NT2/D1 (cell line): ENCODE measurements at regions not wholly inside any gene's neighbourhood (a gene's known extent, or its start where the extent isn't known, plus 50 kb on each side); places are given as distances from the start of the nearest gene placed in this dataset.

ENCODE experiments used
- DNase-seq: peaks from one replicate; pipeline ENCODE4 v3.0.0-alpha.2; 2011; ENCODE audit warnings: low read depth, low spot score
- H3K27me3 ChIP-seq: 2 replicates; pipeline ENCODE4 v1.6.0; 2011; ENCODE audit warnings: mild to moderate bottlenecking; ENCODE audit not compliant: insufficient read length, insufficient read depth
- H3K36me3 ChIP-seq: 2 replicates; pipeline ENCODE4 v1.6.1; 2011; ENCODE audit warnings: mild to moderate bottlenecking, low read length, mixed read lengths; ENCODE audit not compliant: insufficient read depth, insufficient read length
- H3K4me1 ChIP-seq: 2 replicates; pipeline ENCODE4 v1.5.1; 2011; ENCODE audit not compliant: insufficient read depth, insufficient read length
- H3K4me3 ChIP-seq: 2 replicates; pipeline ENCODE4 v1.5.1; 2011; ENCODE audit warnings: low read depth; ENCODE audit not compliant: insufficient read length
- H3K9ac ChIP-seq: 2 replicates; pipeline ENCODE4 v1.6.0; 2011; ENCODE audit warnings: low read depth; ENCODE audit not compliant: insufficient read length
- H3K9me3 ChIP-seq: 2 replicates; pipeline ENCODE4 v1.5.1; 2011; ENCODE audit warnings: mild to moderate bottlenecking, low read length; ENCODE audit not compliant: insufficient read depth
- SUZ12 ChIP-seq: IDR thresholded peaks from 2 replicates; pipeline ENCODE4 v1.6.1; 2011; ENCODE audit not compliant: insufficient read length, insufficient read depth; ENCODE audit errors: extremely low read depth
- YY1 ChIP-seq: IDR thresholded peaks from 2 replicates; pipeline ENCODE4 v1.6.1; 2011; ENCODE audit not compliant: insufficient read length, insufficient read depth
- ZNF274 ChIP-seq: IDR thresholded peaks from 2 replicates; pipeline ENCODE4 v1.6.1; 2011; ENCODE audit warnings: mild to moderate bottlenecking, low read depth, low read length

- H3K4me1 ChIP-seq, result no peaks in the 10 kb centered on the region
- no peak for DNase-seq
- no peaks in the 10 kb centered on the region for H3K27me3 ChIP-seq
- H3K9me3 ChIP-seq, result no peaks in the 10 kb centered on the region
- no peak overlapping the region for H3K4me3 ChIP-seq
- H3K9ac ChIP-seq, result no peak overlapping the region
- H3K36me3 ChIP-seq, result no peaks in the 10 kb centered on the region
- no peak for TF ChIP-seq SUZ12
- TF ChIP-seq ZNF274, result no peak
- TF ChIP-seq YY1, result no peak
Measured at GRCh38 chr3:20320489-20320888, 134.5 kb upstream of the SGO1 start.

GRCh38 chr3:20319551-20319950, 133.5 kb upstream of the SGO1 start:
- no peak for TF ChIP-seq ZNF274
- Histone ChIP-seq H3K36me3 (no peaks in the 10 kb centered on the region), H3K4me3 (no peak overlapping the region), H3K9ac (no peak overlapping the region), H3K4me1 (no peaks in the 10 kb centered on the region), H3K9me3 (no peaks in the 10 kb centered on the region), H3K27me3 (no peaks in the 10 kb centered on the region)
- DNase-seq, result no peak

DNA sequence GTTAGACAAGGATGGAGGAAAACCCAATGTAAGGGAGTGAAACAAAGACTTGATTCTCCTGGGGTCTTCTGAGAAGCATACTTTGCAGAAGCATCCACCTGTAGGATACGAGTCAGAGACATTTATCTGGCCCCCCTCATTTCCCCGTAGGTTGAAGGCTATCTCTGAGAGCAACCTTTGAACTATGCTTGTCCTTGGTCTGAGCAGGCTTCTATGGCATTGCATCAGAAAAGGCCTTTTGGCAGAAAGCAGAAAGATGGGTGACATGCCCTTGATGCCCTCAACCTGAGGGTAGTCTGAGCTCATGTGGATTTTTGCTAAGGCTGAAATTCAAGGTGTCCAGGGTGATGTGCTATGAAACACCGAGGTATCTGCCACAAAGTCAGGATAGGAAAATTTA, 131.6 kb upstream of the SGO1 start:
- Histone ChIP-seq H3K4me1 (no peaks in the 10 kb centered on the region), H3K27me3 (no peaks in the 10 kb centered on the region), H3K9me3 (no peaks in the 10 kb centered on the region), H3K36me3 (no peaks in the 10 kb centered on the region), H3K4me3 (no peak overlapping the region), H3K9ac (no peak overlapping the region)
- DNase-seq, result no peak
- TF ChIP-seq ZNF274, result no peak

DNA sequence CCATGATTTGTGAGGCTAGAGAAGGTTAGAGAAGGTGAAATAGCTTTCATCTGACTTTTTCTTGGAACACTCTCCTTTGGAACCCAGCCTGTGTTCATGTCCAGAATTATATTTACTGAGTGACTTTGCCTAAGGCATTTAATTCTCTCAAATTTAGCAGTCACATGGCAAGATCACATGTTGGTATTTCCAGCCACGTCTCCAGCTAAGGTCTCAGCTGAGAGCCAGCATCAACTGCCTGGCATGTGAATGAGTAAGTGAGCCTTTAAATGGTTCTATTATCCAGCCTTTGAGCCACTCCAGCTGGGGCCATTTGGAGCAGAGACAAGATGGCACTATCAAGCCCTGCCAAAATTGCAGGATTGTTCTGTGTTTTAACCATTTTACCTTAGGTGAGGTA, 130.2 kb upstream of the SGO1 start:
- H3K9me3 ChIP-seq, result no peaks in the 10 kb centered on the region; the same call in 1 of the 2 replicates
- no peak for DNase-seq
- no peaks in the 10 kb centered on the region for H3K36me3 ChIP-seq
- TF ChIP-seq YY1, result no peak
- TF ChIP-seq SUZ12, result no peak
- no peak for TF ChIP-seq ZNF274
- H3K4me1 ChIP-seq, result no peaks in the 10 kb centered on the region
- H3K27me3 ChIP-seq, result no peaks in the 10 kb centered on the region
- H3K9ac ChIP-seq, result no peak overlapping the region
- H3K4me3 ChIP-seq, result no peak overlapping the region

- H3K4me3 ChIP-seq, result no peak overlapping the region
- no peaks in the 10 kb centered on the region for H3K27me3 ChIP-seq
- H3K9me3 ChIP-seq, result peaks cover 22% of the 10 kb centered on the region
- TF ChIP-seq YY1 (no peak), SUZ12 (no peak)
- H3K4me1 ChIP-seq, result no peaks in the 10 kb centered on the region
- DNase-seq, result no peak
- no peak overlapping the region for H3K9ac ChIP-seq
- H3K36me3 ChIP-seq, result no peaks in the 10 kb centered on the region
Measured at GRCh38 chr3:20310629-20311028, 124.6 kb upstream of the SGO1 start.

GRCh38 chr3:20307383-20307782, 121.4 kb upstream of the SGO1 start:
- H3K9ac ChIP-seq, result no peak overlapping the region
- no peaks in the 10 kb centered on the region for H3K27me3 ChIP-seq
- peaks cover 25% of the 10 kb centered on the region for H3K9me3 ChIP-seq
- no peaks in the 10 kb centered on the region for H3K4me1 ChIP-seq
- no peak for DNase-seq
- H3K36me3 ChIP-seq, result no peaks in the 10 kb centered on the region
- H3K4me3 ChIP-seq, result no peak overlapping the region
- TF ChIP-seq ZNF274 (no peak), YY1 (no peak), SUZ12 (no peak)

DNA sequence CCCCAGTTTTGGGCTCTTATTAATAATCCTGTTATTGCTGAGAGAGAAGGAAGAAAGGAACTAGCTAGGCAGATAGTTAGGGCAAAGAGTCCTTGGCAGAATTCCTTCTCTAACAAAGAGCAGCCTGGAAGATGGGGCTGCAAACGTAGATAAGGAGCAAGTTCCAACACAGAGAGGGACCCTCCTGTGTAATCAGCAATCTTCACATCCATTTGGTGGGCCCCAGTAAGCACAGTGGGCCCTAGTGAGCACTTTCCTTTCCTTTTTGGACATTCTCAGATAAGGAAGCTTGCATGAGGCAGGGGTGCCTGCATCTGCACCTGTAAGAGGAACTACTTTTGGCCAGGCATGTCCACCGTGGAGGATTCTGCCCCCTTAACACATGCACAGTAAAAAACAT, 119.6 kb upstream of the SGO1 start:
- Histone ChIP-seq H3K9ac (no peak overlapping the region), H3K4me1 (no peaks in the 10 kb centered on the region), H3K4me3 (no peak overlapping the region), H3K9me3 (peaks cover 25% of the 10 kb centered on the region), H3K36me3 (no peaks in the 10 kb centered on the region), H3K27me3 (no peaks in the 10 kb centered on the region)
- TF ChIP-seq YY1 (no peak), ZNF274 (no peak), SUZ12 (no peak)
- no peak for DNase-seq

DNA sequence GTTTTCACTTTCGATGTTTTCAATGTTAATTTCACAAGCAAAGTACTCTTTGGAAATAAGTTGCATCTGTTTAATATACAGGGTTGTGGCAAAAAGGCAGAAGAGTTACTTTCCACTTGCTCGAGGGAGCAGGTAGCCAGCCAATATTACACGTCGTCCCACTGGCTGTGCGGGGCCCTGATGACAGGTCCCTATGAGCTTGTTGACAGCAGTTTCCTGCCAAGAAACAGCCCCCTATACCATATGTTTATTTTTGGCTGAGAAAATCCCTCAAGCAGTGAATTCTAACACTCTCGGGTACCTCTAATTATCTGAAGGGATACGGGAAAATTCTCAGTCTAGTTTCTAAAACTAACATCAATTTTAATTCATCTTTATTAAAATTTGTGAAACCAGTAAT, 116.8 kb upstream of the SGO1 start:
- no peak overlapping the region for H3K9ac ChIP-seq
- H3K4me1 ChIP-seq, result no peaks in the 10 kb centered on the region
- peaks cover 11% of the 10 kb centered on the region; the same call in 1 of the 2 replicates for H3K9me3 ChIP-seq
- no peaks in the 10 kb centered on the region for H3K27me3 ChIP-seq
- no peak for DNase-seq
- no peaks in the 10 kb centered on the region for H3K36me3 ChIP-seq
- TF ChIP-seq SUZ12 (no peak), YY1 (no peak), ZNF274 (no peak)
- H3K4me3 ChIP-seq, result no peak overlapping the region
